ENCODE measurements at regions not wholly inside any gene's neighbourhood (a gene's known extent, or its start where the extent isn't known, plus 50 kb on each side); places are given as distances from the start of the nearest gene placed in this dataset.

DNA sequence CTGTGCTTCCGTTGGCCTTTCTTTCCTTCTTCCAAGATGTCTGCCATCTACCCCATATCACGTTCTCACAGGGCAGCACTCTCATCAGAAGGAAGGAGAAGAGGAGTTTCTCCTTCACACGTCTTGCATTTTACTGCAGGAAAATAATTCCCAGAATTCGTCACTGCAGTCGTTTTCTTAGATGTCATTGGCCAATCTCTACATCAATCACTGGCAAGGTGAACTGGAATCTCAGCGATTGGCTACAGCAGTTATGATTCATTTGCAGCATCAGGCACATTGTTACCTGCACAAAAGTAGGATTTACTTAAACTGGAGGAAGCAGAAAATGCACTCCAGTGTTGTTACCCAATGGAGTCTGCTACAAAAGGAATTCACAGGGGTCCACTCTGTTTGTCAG lies 277.2 kb upstream of the RBFOX1 start:
- TF ChIP-seq POLR2A (IDR thresholded peaks at IDR 0.05; ENCODE audit: low read depth, low read length) = no peak
- TF ChIP-seq, protein P1, sequence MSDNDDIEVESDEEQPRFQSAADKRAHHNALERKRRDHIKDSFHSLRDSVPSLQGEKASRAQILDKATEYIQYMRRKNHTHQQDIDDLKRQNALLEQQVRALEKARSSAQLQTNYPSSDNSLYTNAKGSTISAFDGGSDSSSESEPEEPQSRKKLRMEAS (IDR thresholded peaks at IDR 0.05; ENCODE audit: insufficient read depth, insufficient read length) = no peak
